ENCODE measurements at regions not wholly inside any gene's neighbourhood (a gene's known extent, or its start where the extent isn't known, plus 50 kb on each side); places are given as distances from the start of the nearest gene placed in this dataset.

- FAIRE-seq (no peak), DNase-seq (ENCODE audit: low read depth in 1 of 2, low spot score in 2 of 2) (no peak)
- CTCF ChIA-PET (ENCODE audit: partially characterized antibody), result interaction anchor here (0.9 to 3.3 kb wide), 5 partner anchors 10 to 576 kb away, joined by 4 to 23 read pairs (median 4); partner anchors contain the start of gene MYCN
These were observed 149.9 kb downstream of the CYRIA start for GRCh38 chr2:16515696-16516095.

More at GRCh38 chr2:16515696-16516095, 149.9 kb downstream of the CYRIA start:
- H2BK15ac ChIP-seq (ENCODE audit: low read length), result no peak overlapping the region
- no peaks in the 10 kb centered on the region for H3K36me3 ChIP-seq (ENCODE audit: control insufficient read depth in 2 of 4, insufficient read depth in 4 of 4, low read length in 3 of 4)
- POLR2A ChIA-PET (ENCODE audit: partially characterized antibody), result interaction anchor here (1.1 kb wide), 1 partner anchor 9 kb away, joined by 4 read pairs; no protein-coding TSS in a partner anchor
- no peaks in the 10 kb centered on the region for H3K79me2 ChIP-seq (ENCODE audit: control insufficient read depth in 1 of 2, insufficient read depth in 2 of 2, low read length in 2 of 2)
- H3K4me1 ChIP-seq (replicated peaks in 1 of 4; ENCODE audit: control insufficient read depth in 3 of 4, insufficient read depth in 4 of 4, low read length in 3 of 4), result no peaks in the 10 kb centered on the region; a peak in 1 of 7 replicates
- H3K9ac ChIP-seq (replicated peaks in 1 of 4; ENCODE audit: extremely low read depth in 1 of 4, low read depth in 3 of 4, low read length in 3 of 4), result no peak overlapping the region; a peak in 1 of 7 replicates
- H3K4ac ChIP-seq (replicated peaks; ENCODE audit: insufficient read length, low read depth, low read length), result no peak overlapping the region
- no peak overlapping the region for H3K23ac ChIP-seq (ENCODE audit: insufficient read length)
- H3K56ac ChIP-seq (replicated peaks; ENCODE audit: insufficient read length, low read depth, low read length), result no peak overlapping the region
- H3K27ac ChIP-seq (ENCODE audit: low read depth, low read length), result no peak overlapping the region
- no peak overlapping the region for H2BK5ac ChIP-seq (ENCODE audit: low read depth, low read length)
- H3K23me2 ChIP-seq (ENCODE audit: low read depth, low read length), result no peaks in the 10 kb centered on the region
- H4K8ac ChIP-seq (ENCODE audit: extremely low read depth, insufficient read depth, low read length), result no peak overlapping the region
- H2AFZ ChIP-seq (ENCODE audit: low read length), result peak overlapping the region; percentile 40; the same call in 1 of the 2 replicates
- no peak overlapping the region for H3K4me3 ChIP-seq (ENCODE audit: extremely low read depth in 1 of 4, insufficient read depth in 2 of 4, low read depth in 3 of 4, low read length in 4 of 4)
- H3K18ac ChIP-seq (ENCODE audit: extremely low read depth, low read length), result no peak overlapping the region
- no peak overlapping the region for H4K91ac ChIP-seq (replicated peaks; ENCODE audit: insufficient read length, low read length)
- TF ChIP-seq RNF2 (IDR thresholded peaks at IDR 0.05; ENCODE audit: borderline replicate concordance, low read depth, low read length, missing control alignments, poor library complexity, severe bottlenecking), result no peak
- no peak for TF ChIP-seq SIN3A (conservative IDR thresholded peaks at IDR 0.05 in 1 of 2, IDR thresholded peaks at IDR 0.05 in 1 of 2; ENCODE audit: low read depth in 1 of 2, low read length in 2 of 2)
- no peak for TF ChIP-seq RFX5 (IDR thresholded peaks at IDR 0.05; ENCODE audit: borderline replicate concordance, low read depth, low read length)
- TF ChIP-seq ZNF274 (IDR thresholded peaks at IDR 0.05; ENCODE audit: borderline replicate concordance, extremely low read depth, low read length), result no peak
- TF ChIP-seq SRF (IDR thresholded peaks at IDR 0.05; ENCODE audit: low read depth, low read length), result no peak
- TF ChIP-seq GTF2F1 (IDR thresholded peaks at IDR 0.05; ENCODE audit: borderline replicate concordance, low read depth, low read length), result no peak
- H3K27me3 ChIP-seq (replicated peaks in 1 of 4; ENCODE audit: control insufficient read depth in 3 of 4, extremely low read depth in 1 of 4, insufficient read depth in 3 of 4, low read length in 3 of 4), result no peaks in the 10 kb centered on the region
- no peak overlapping the region for H2BK12ac ChIP-seq (ENCODE audit: low read depth, low read length)
- H3K14ac ChIP-seq (ENCODE audit: insufficient read length), result no peak overlapping the region
- H3K4me2 ChIP-seq (ENCODE audit: insufficient read depth in 1 of 2, low read depth in 2 of 2, low read length in 2 of 2), result no peak overlapping the region
- WGBS, 2 experiments (ENCODE audit: extremely low coverage in 1 of 2, insufficient coverage in 1 of 2, insufficient read length in 1 of 2, insufficient replicate concordance in 2 of 2, low coverage in 1 of 2, low lambda C conversion rate in 2 of 2, missing lambda C conversion rate in 1 of 2), result 80% methylated on average over 4 of the region's 4 CpGs; no CpG with 5 or more reads in 1 of the 2 experiments
- no peak overlapping the region for H2BK20ac ChIP-seq (ENCODE audit: low read length)
- H3K9me3 ChIP-seq (ENCODE audit: insufficient read depth in 2 of 2, low read depth in 1 of 2, low read length in 1 of 2), result no peaks in the 10 kb centered on the region
- no peak overlapping the region for H2BK120ac ChIP-seq (replicated peaks; ENCODE audit: low read depth, low read length)
- H2AK5ac ChIP-seq (ENCODE audit: low read depth, low read length), result no peak overlapping the region
- H3K79me1 ChIP-seq (ENCODE audit: low read depth, low read length), result no peaks in the 10 kb centered on the region
- no peak overlapping the region for H4K5ac ChIP-seq (ENCODE audit: insufficient read length, low read depth, low read length)
- H4K20me1 ChIP-seq (replicated peaks in 1 of 2; ENCODE audit: control insufficient read depth in 1 of 2, insufficient read depth in 2 of 2, low read length in 2 of 2), result no peaks in the 10 kb centered on the region

All from H1 (cell line).